GM21515 (cell line): ENCODE measurements at regions not wholly inside any gene's neighbourhood (a gene's known extent, or its start where the extent isn't known, plus 50 kb on each side); places are given as distances from the start of the nearest gene placed in this dataset.
"Not testable (repeated sequence)": the region's sequence is repeated elsewhere in the genome, so short reads cannot be mapped to it uniquely, and the experiment has no call there.

Experiments used
- ATAC-seq: cut with Tn5 transposase; IDR thresholded peaks from one replicate; pipeline ENCODE4 v1.9.1; 2021; ENCODE audit not compliant: unreplicated experiment

DNA sequence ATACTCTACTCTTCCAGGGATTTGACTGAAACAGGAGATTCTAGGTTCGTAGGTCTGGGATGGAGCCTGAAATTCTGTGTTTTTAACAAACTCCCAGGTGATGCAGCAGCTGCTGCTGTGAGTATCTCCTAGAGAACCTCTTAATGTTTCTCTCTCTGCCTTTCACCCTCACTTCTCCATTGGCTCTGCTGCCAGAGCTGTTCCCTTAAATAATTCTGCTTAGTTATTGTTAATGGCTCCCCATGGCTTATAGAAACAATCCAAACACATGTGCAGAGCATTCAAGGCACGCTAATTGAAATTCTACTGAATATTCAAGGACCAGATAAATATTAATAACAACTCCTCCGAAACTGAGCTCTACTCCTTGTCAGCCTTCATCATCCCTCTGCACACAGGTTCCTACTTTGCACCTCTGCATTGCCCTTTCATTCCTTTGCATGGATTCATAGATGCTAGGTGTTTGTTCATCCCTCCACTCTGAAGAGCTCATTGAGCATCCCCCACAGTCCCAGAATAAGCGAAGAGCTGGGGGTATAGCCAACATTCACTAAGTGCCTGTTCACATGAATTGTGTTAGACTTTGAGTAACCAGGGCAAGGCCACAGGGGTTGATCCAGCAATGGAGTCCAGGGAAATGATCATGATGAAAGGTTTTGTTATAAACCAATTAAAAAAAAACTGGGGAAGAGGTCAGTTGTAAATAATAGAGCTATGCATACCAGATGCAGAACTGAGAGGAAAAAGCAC lies 488.4 kb upstream of the JAG1 start:
- ATAC-seq = no peak

DNA sequence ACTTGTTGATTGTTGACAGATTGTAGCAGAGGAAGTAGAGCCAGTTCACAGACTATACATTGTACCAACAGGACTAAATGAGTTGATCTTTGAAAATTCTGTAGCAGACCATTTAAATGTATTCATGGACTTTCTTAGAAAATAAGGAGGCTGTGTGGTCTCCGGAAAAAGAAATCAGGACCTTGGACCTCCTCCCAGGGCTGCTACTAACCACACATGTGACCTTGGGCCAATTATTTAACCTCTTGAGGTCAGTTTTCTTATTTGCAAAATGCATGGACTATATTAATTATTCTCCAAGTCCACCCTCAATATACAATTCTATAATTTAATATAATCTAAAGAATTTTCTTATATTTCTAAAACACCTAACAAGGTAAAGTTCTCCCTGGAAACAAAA lies 492.0 kb upstream of the JAG1 start:
- no peak for ATAC-seq

DNA sequence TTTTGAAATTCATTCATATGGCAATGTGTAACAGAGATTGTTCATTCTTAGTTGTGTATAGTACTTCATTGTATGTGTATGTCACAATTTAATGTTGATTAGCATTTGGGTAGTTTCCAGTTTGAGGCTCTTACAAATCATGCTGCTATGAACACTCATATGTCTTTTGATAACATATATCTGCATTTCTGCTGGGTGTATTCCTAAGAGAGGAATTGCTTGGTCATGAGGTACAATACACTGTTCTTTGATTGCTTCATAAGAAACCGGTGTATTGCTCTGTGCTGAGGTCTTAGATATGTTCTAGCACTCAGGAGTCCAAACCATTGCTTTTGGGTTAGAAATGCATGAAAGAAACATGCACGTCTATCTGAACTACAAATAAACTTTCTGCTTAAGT lies 492.9 kb upstream of the JAG1 start:
- ATAC-seq = no peak

DNA sequence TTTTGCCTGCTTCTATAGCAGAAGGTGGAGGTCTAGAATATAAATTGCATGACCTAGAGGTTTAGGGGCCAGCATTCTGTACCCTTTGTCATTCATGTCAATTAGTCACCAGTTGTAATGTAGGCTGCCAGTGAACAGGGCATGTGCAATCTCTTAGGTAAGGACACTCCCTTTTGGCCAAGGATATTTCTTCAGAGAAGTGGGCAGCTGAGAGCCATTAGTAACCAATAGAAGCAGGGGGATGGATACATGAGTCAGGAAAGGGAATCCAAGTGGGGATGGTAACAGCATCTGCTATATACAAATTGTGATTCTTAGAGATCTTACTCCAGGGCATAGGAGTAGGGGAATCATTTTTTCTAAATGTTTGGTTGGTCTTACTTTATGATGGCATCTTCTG lies 494.2 kb upstream of the JAG1 start:
- ATAC-seq = no peak

DNA sequence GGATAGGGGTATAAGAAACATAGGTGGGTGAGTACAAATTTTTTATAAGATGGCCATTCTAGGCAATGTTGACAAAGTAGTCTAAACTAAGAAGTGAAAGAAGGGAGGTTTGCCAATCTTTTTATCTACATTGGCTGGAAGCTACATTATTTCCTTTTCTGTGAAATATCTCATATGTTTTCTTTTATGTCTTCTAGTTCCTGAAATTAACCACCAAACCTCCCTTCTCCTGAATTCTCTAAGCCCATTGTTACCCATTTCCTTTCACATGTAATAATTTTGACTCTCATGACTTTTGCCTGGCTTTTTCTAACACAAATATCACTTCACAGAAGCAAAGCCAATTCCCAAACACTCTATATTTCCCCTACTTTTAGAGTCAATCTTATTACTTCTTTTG lies 496.2 kb upstream of the JAG1 start:
- ATAC-seq = no peak

DNA sequence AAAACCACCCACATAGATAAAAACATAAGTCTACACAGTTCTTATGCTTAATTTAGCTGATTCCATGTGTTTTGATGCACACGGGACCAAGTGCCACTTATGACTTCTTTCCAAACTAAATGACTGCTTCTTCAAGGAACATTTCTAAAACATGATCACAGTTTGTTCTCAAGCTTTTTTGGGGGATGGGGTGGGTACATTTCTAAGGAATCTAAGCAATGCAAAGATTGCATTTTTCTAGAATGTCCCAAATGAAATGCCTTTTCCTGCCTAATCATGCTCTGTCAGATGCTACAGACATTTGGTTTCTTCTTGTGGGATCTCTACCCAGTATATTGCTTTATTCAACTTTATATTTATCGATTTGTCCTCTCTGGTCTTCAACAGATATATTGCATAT lies 496.8 kb upstream of the JAG1 start:
- ATAC-seq = no peak

DNA sequence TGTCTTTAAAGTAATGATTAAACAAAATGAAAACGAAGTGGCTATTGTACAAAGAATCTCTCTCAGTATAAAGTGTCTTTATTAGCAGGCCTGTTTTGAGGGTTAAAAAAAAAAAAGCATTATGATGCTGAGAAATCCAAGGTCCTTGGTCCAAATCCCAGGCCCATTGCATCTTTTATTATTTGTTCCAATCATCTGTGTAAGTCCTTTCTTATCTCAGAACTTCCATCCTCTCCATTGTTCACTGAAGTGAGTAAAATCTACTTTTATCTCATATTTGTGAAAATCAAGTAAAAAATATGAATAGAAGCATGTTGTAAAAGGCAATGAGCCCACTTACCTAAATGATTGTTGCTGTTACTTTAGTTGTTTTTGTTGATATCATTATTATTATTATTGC lies 499.1 kb upstream of the JAG1 start:
- no peak for ATAC-seq

DNA sequence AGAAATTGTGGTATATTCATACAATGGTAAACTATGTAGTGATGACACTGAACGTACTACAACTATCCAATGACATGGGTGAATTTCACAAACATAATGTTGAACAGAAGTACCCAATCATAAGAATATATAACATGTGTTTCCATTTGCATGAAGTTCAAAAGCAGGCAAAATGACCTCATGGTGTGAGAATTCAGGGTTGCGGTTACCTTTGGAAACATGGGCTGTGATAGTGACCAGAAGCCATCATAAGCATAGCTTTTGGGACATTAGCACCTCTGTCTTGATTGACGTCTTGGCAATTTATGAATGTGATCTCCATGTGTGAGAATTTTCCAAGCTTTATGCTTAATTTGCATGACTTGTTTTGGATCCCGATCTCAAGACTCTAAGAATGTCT lies 500.1 kb upstream of the JAG1 start:
- ATAC-seq = no peak

DNA sequence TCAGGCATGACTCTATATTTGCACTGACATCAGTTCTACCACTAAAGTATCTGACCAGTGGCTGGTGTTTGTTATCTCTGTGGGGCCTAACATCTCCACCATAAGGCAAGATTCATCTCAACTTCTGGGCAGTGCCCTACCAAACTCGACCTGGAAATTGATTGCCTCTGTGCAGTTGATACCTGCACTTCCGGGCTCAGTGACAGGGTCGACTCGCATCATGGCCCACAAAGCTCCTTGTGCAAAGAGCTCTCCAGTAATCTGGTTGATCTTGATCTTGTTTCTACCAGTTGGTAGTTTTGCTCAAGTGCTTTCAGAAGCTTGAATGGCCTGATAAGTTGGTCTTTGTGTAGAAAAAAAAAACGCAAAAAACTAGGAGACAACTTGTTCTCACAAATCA lies 501.1 kb upstream of the JAG1 start:
- ATAC-seq = no peak

DNA sequence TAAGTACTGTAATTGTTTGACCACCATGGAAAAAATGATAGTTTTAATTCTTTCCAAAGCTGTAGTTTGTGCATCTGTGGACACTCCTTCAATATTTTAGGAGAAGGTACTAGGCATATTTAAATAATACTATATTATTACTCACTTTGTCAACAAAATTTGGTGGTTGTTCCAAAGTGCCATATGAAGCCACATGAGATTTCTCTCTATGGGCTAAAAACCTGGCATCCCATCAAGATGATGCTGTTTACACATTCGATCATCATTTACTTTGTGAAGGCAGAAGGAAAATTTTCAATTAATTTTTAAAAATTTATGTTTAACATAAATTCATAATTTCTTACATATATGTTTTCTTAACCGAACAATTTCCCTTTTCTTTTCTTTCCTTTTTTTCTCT lies 502.6 kb upstream of the JAG1 start:
- ATAC-seq = no peak

DNA sequence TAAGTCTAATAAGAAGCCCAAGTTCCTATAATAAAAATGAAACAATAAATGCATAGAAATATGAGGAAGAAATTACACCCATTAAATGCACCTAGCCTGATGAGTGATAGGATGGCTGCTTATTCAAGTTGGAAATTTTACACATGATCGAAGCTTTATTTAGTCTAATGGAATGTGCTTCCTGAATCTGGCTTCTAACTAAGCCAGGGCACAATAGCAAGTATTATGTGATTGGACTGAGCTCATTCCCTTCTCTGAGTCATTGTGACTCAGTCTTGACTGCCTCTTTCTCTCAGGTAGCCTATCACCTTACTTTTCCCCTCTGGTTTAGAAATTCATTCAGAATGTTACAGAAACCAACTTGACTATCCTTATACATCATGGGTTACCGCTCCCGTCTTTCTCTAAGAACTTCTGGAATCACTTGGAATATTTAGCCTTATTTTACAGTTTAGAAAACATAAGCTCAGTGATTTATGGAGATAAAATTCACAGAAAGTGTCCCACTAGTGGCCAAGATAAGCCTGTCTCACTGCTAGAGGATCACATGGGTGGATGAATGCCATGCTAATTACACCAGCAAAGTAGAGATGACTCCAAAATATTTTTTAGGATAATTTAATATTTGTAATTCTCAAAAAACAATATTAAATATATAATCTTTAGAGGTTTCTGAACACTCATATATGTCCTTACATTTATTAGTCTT lies 505.3 kb upstream of the JAG1 start:
- no peak for ATAC-seq

DNA sequence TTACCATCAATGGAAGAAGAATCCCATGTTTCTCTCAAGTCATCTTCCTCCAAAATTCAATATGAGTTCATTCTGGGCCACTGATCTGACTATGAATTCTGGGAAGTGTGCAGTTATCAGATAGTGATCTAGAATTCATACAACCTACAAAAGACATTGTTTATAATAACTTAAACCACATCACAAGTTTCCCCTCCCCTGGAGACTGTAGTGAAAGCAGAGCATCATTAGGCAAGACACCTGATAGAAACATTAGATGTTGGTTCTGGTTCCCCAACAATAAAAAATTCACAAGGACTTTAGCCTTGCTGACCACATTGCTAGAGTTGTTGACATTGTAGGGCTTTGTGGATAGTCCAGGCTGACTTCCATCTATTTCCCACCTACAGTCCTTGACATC lies 506.4 kb upstream of the JAG1 start:
- no peak for ATAC-seq

DNA sequence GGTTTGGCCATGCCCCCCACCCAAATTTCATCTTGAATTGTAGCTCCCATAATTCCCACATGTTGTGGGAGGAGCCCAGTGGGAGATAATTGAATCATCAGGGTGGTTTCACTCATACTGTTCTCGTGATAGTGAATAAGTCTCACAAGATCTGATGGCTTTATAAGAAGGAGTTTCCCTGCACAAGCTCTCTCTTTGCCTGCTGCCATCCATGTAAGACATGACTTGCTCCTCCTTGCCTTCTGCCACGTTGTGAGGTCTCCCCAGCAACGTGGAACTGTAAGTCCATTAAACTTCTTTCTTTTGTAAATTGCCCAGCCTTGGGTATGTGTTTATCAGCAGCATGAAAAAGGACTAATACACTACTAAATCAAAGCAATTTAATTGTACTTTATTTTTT lies 507.3 kb upstream of the JAG1 start:
- ATAC-seq = not testable (repeated sequence)

DNA sequence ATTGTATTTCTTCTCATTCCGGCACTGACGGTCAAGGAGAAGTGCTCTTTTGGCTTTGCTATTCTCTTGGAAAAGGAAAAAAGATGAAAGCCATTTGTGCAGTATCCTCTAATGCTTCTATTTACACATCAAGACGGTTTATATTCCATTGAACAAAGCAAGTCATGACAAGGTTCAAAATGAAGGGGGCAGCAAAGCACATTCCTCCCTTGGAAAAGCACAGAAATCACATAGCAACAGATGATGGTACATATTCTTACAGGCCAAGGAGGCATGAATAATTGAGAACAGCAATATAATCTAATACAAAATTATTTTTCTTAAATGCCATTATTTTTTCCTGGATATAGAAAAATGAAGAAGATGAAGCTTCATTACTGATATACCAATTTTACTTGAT lies 508.2 kb upstream of the JAG1 start:
- no peak for ATAC-seq

DNA sequence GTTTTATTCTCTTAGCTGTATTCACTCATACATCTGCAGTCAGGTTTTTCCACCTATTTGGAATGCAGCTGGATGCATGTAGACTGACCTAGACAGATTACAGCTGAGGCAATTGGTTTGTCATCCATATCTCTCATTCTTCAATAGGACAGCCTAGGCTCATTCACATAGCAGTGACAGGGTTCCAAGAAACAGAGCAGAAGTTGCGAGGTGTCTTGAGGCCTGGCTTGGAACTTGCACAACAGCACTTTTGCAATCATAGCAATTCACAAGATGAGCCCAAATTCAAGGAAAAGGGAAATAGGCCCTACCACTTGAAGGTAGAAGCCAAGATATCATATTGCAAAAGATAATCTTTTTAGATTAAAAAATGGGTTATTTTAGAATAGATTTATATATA lies 508.9 kb upstream of the JAG1 start:
- no peak for ATAC-seq

DNA sequence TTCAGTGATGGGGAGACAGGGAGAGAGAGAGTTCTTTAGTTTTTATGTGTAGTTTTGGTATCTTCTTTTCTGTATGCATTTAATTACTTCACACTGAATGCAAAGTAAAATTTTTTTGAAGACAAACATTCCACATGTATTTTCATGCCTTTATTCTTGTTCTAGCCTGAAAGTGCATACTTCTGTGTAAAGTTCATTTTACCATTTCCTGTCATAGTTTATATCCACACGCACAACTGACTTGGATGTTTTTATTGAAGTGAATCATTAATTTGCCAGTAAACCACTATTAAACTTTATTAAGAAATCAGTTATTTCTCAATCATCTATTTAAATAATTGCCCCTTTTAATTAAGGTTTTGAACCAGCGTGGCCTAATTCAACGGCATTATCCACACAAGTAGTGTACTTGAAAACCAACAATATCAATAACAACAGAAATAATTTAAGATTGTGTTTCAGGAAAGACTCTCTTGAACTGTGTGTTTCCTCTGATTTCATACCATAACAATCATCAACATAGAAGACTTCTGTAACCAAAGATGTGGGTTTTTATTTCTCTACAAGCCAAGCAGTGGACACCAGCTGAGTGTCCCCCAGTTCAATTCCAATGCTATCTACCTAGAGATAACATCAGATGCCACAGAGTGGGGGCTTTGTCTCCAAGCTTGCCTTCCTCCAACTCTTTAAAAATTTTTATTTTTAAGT lies 512.7 kb upstream of the JAG1 start:
- no peak for ATAC-seq

DNA sequence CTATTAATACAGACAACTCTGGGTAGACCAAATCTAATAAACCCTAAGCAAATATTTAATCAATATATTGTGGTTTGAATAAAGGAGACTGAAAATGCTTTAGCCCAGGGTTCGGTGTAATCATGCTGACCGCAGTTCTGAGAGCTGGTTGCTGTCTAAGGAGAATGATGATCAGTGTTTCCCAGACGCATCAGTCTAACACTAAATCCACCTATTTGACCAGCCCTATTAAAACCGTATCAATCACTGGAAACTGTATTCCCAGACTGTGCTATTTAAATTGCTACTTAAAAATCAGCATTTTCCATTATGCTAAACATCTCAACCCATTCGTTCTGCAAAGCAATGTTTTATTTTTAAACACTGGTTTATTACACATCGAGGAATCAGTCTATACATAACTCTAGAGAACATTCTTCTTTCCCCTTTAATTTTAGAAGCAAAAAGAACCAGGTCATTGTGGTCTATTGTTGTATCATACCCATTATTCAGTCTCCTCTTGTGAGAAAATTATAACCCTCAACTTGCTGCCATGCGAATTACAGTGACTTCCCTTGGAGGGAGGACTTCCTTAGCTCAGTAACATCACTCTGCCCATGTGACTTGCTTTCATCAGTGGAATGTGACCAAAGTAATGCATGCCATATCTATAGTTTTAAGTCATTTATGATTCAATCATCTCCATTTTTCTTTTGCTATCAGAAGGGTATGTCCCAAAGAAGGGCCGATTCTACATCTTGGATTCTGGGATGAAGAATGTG lies 515.2 kb upstream of the JAG1 start:
- no peak for ATAC-seq

DNA sequence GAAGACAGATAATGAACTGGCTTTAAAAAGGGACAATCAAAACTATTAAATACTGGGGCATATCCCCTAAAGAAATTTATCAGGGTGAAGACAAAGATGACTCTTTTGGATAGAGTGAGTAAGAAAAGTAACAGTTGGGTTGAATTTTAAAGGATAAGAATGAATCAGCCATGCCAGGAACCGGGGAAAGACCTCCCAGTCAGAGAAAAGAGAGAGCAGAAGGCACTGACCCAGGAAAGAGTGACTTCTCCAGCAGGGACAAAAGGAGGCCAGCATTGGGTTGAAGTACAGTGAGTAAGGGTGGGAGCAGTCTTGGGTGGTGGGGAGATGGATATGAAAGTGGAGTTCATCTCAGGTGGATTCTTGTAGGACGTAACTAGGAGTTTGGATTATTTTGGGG lies 516.9 kb upstream of the JAG1 start:
- no peak for ATAC-seq

DNA sequence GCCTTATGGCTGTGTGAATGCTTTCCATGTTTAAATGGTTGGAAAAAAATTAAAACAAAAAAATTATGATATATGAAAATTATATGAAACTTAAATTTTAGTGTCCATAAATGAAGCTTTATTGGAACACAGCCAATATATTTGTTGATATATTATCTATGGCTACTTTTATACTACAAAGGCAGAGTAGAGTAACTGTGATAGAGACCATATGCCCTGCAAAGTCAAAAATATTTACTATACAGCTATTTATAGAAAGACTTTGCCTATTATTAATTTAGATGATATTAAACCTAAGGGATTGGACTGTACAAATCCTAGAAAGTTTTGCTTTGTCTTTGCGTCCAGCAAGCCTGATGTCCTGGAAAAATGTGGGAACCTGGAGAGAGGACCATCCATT lies 518.3 kb upstream of the JAG1 start:
- no peak for ATAC-seq

DNA sequence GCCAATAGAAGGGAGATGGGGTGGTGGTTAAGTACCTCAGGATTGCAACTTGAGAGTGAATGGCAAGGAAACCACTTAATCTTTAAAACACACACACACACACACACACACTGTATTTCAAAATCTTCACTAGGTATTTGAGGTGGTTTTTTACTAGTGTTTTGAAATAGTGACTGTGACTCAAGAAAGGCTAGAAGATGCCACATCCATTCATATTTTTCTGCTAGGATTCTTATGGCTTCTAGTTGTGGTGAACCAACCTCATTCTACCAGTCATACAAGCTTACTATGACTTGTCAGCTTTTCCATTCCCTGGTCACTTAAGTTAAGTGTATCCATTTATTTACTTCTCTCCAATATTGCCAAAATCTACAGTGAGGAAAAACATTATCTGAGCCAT lies 519.4 kb upstream of the JAG1 start:
- no peak for ATAC-seq

DNA sequence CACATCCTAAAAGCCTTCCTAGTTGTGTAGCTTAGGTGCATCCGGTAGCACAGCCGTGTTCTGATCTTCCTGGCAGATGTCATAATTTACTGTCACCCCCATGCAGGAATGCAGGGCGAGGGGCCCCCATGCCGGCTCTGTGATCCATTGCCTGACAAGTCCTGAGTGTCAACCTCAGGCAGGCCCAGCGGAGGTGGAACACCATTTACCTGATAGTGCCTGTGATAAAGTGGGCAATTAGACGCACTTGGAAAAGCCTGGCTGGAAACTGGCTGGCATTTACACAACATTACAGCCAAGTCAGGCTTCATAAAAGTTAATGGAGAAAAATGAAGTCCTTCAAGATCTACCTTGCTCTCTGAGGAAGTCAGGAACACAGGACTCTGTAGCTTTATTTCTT lies 521.4 kb upstream of the JAG1 start:
- ATAC-seq = no peak
